Loucy (cell line): ENCODE measurements at regions not wholly inside any gene's neighbourhood (a gene's known extent, or its start where the extent isn't known, plus 50 kb on each side); places are given as distances from the start of the nearest gene placed in this dataset.

Experiments used
- H2AFZ ChIP-seq: fragments of 200-600 bp; sonication (generic); 2 replicates; pipeline ENCODE4 v1.6.0; 2016; ENCODE audit warnings: antibody characterized with exemption, mild to moderate bottlenecking, low read length, moderate library complexity
- H3F3A ChIP-seq: fragments of 200-600 bp; 2 replicates; pipeline ENCODE4 v1.6.0; 2016; ENCODE audit warnings: antibody characterized with exemption, low read depth, mild to moderate bottlenecking
- H3K27me3 ChIP-seq: fragments of 200-600 bp; sonication (generic); 2 replicates; pipeline ENCODE4 v1.6.1; 2014; ENCODE audit warnings: low read length, mild to moderate bottlenecking; ENCODE audit not compliant: insufficient read depth, poor library complexity, severe bottlenecking
- H3K36me3 ChIP-seq: fragments of 200-600 bp; sonication (generic); 2 replicates; pipeline ENCODE4 v1.6.1; 2016; ENCODE audit warnings: low read length; ENCODE audit not compliant: insufficient read depth
- H3K4me1 ChIP-seq: fragments of 200-600 bp; sonication (generic); 2 replicates; pipeline ENCODE4 v1.5.1; 2014; ENCODE audit warnings: low read length, mild to moderate bottlenecking; ENCODE audit not compliant: insufficient read depth, poor library complexity, severe bottlenecking
- H3K4me2 ChIP-seq: fragments of 200-600 bp; sonication (generic); 2 replicates; pipeline ENCODE4 v1.6.0; 2014; ENCODE audit warnings: antibody characterized with exemption, low read length, low read depth, mild to moderate bottlenecking; ENCODE audit not compliant: poor library complexity, severe bottlenecking
- H3K4me3 ChIP-seq: fragments of 200-600 bp; sonication (generic); 2 replicates; pipeline ENCODE4 v1.5.1; 2014; ENCODE audit warnings: low read length, mild to moderate bottlenecking, mixed read lengths; ENCODE audit not compliant: poor library complexity, severe bottlenecking
- H3K79me2 ChIP-seq: fragments of 200-600 bp; sonication (generic); 2 replicates; pipeline ENCODE4 v1.6.1; 2014; ENCODE audit warnings: low read length; ENCODE audit not compliant: insufficient read depth
- H3K9ac ChIP-seq: fragments of 200-600 bp; sonication (generic); 2 replicates; pipeline ENCODE4 v1.6.0; 2014; ENCODE audit warnings: mild to moderate bottlenecking, low read depth, low read length, moderate library complexity; ENCODE audit not compliant: poor library complexity, severe bottlenecking
- H3K9me2 ChIP-seq: fragments of 200-600 bp; sonication (generic); replicated peaks from 2 replicates; pipeline ENCODE4 v1.6.1; 2016; ENCODE audit warnings: low read depth, low read length, mixed read lengths
- H3K9me3 ChIP-seq: fragments of 200-600 bp; sonication (generic); 2 replicates; pipeline ENCODE4 v1.6.1; 2014; ENCODE audit warnings: mild to moderate bottlenecking, antibody characterized with exemption, low read length, low read depth; ENCODE audit not compliant: insufficient read depth
- H4K20me1 ChIP-seq: fragments of 200-600 bp; sonication (generic); 2 replicates; pipeline ENCODE4 v1.6.0; 2014; ENCODE audit warnings: antibody characterized with exemption, low read length, mild to moderate bottlenecking; ENCODE audit not compliant: insufficient read depth, poor library complexity, severe bottlenecking
- EZH2phosphoT487 ChIP-seq: fragments of 200-600 bp; IDR thresholded peaks from 2 replicates; pipeline ENCODE4 v1.6.1; 2018; ENCODE audit warnings: antibody characterized with exemption, mild to moderate bottlenecking, moderate library complexity, borderline replicate concordance
- TF ChIP-seq, protein P1 (sequence below): fragments of 200-600 bp; sonication (generic); conservative IDR thresholded peaks from 2 replicates; pipeline ENCODE4 v1.5.1; 2014; ENCODE audit warnings: mild to moderate bottlenecking, antibody characterized with exemption, low read length

DNA sequence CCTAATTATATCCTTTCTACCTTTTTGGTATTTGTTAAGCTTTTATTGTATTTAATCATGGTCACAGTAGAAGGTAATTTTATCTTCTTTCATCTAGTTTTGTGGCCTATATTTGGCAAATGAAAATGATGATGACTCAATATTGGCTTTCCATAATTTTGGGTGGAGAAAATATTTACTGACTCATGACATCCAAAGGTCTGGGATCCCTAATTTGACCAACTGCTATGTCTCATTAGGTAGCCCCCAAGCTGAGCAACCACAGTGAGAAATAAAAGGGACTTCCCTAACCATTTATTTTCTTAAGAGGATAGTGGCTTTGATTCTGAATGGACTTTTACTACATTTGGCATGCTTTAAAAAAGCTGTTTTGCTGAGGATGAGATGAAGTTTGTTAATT, 289.5 kb downstream of the RMST start:
- TF ChIP-seq EZH2phosphoT487 = no peak
- TF ChIP-seq, protein P1, sequence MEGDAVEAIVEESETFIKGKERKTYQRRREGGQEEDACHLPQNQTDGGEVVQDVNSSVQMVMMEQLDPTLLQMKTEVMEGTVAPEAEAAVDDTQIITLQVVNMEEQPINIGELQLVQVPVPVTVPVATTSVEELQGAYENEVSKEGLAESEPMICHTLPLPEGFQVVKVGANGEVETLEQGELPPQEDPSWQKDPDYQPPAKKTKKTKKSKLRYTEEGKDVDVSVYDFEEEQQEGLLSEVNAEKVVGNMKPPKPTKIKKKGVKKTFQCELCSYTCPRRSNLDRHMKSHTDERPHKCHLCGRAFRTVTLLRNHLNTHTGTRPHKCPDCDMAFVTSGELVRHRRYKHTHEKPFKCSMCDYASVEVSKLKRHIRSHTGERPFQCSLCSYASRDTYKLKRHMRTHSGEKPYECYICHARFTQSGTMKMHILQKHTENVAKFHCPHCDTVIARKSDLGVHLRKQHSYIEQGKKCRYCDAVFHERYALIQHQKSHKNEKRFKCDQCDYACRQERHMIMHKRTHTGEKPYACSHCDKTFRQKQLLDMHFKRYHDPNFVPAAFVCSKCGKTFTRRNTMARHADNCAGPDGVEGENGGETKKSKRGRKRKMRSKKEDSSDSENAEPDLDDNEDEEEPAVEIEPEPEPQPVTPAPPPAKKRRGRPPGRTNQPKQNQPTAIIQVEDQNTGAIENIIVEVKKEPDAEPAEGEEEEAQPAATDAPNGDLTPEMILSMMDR = no peak
- no peak overlapping the region for H2AFZ ChIP-seq
- H3K9me3 ChIP-seq = no peaks in the 10 kb centered on the region
- no peaks in the 10 kb centered on the region for H3K79me2 ChIP-seq
- peaks cover 16% of the 10 kb centered on the region for H3K4me1 ChIP-seq
- no peaks in the 10 kb centered on the region for H3K36me3 ChIP-seq
- H3K9ac ChIP-seq = no peak overlapping the region
- H3K4me2 ChIP-seq = no peak overlapping the region
- H3K27me3 ChIP-seq = no peaks in the 10 kb centered on the region
- H4K20me1 ChIP-seq = no peaks in the 10 kb centered on the region
- H3K9me2 ChIP-seq = no peaks in the 10 kb centered on the region
- no peaks in the 10 kb centered on the region for H3F3A ChIP-seq
- H3K4me3 ChIP-seq = no peak overlapping the region

DNA sequence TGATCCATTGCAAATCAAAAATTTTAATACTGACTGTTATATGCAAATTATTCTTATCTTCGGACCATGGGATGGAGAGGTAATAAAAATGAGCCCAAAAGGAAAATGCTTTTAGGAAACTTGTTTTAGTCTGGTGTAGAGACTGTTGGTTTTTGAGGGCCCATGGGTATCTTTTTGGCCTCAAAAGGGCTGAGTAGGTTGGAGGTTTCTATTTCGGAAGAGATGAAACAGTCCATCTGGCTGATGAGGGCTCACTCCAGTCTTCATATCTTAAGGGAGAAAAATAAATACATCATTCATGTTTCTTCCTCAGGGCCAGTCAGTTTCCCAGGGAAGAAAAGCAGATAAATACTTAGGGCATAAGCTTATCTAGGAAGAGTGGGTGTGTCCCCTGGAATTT, 290.7 kb downstream of the RMST start:
- Histone ChIP-seq H3K79me2 (no peaks in the 10 kb centered on the region), H3F3A (no peaks in the 10 kb centered on the region), H4K20me1 (no peaks in the 10 kb centered on the region), H3K9ac (no peak overlapping the region), H3K9me2 (no peaks in the 10 kb centered on the region), H3K4me2 (no peak overlapping the region), H3K4me1 (peaks cover 26% of the 10 kb centered on the region), H3K36me3 (no peaks in the 10 kb centered on the region), H3K27me3 (no peaks in the 10 kb centered on the region), H3K4me3 (no peak overlapping the region), H2AFZ (no peak overlapping the region), H3K9me3 (no peaks in the 10 kb centered on the region)
- TF ChIP-seq, protein P1 = no peak

DNA sequence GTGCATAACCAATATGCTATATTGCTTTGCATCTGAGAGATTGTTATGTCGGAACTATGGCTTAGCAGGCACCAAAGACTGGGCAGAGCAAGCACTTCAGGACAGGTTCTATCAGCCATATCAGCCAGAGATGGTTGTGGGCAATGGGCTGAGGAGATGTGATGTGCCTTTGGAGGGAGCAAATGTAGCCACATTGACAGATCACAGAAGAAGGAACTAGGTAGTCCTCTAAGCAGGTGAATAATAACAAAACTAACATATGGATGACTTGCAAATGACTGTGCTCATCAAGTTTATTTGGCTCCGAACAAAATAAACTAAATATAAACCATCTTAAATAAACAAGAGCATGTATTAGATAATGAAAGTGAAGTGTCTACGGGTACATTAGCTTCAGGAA, 291.7 kb downstream of the RMST start:
- Histone ChIP-seq H3K4me3 (no peak overlapping the region), H4K20me1 (no peaks in the 10 kb centered on the region), H3K4me2 (no peak overlapping the region), H3K36me3 (no peaks in the 10 kb centered on the region), H3K9me2 (no peaks in the 10 kb centered on the region), H3K9me3 (no peaks in the 10 kb centered on the region), H3K27me3 (no peaks in the 10 kb centered on the region), H2AFZ (no peak overlapping the region), H3K4me1 (peaks cover 27% of the 10 kb centered on the region), H3K79me2 (no peaks in the 10 kb centered on the region), H3F3A (no peaks in the 10 kb centered on the region), H3K9ac (no peak overlapping the region)
- TF ChIP-seq, protein P1 = no peak
- no peak for TF ChIP-seq EZH2phosphoT487
